Stimulated activated CD8-positive, alpha-beta memory T cell treated with anti-CD3 and anti-CD28 coated beads, Interleukin-12 subunit alpha, Interleukin-12 subunit beta, amount 100 ng/mL, for 1 hour (primary cell): ENCODE measurements at regions not wholly inside any gene's neighbourhood (a gene's known extent, or its start where the extent isn't known, plus 50 kb on each side); places are given as distances from the start of the nearest gene placed in this dataset.
A peak's percentile ranks its signal among the peaks of the same experiment; 100 is the strongest.

ENCODE experiments used
- DNase-seq: peaks from one replicate; pipeline ENCODE4 v3.0.0-alpha.2; 2020; ENCODE audit warnings: low read depth

GRCh38 chr11:116287866-116288265 lies 484.9 kb downstream of the BUD13 start:
- DNase-seq: no peak

- DNase-seq: no peak
These were observed 487.8 kb downstream of the BUD13 start for GRCh38 chr11:116285026-116285425.

GRCh38 chr11:116283300-116283699 lies 489.5 kb downstream of the BUD13 start:
- DNase-seq: no peak

- no peak for DNase-seq
These were observed 490.3 kb downstream of the BUD13 start for GRCh38 chr11:116282481-116282880.

GRCh38 chr11:116281173-116282160 lies 491.3 kb downstream of the BUD13 start:
- no peak for DNase-seq

GRCh38 chr11:116279511-116279910 lies 493.3 kb downstream of the BUD13 start:
- no peak for DNase-seq

GRCh38 chr11:116278076-116278475 lies 494.7 kb downstream of the BUD13 start:
- no peak for DNase-seq

GRCh38 chr11:116276051-116277044 lies 496.4 kb downstream of the BUD13 start:
- peak; percentile 25 for DNase-seq

GRCh38 chr11:116275635-116276034 lies 497.2 kb downstream of the BUD13 start:
- DNase-seq: no peak

GRCh38 chr11:116274521-116274920 lies 498.3 kb downstream of the BUD13 start:
- no peak for DNase-seq

- DNase-seq: no peak
These were observed 500.5 kb downstream of the BUD13 start for GRCh38 chr11:116272181-116272789.

GRCh38 chr11:116271479-116271878 lies 501.3 kb downstream of the BUD13 start:
- no peak for DNase-seq

GRCh38 chr11:116267146-116267545 lies 505.6 kb downstream of the BUD13 start:
- DNase-seq: no peak

GRCh38 chr11:116263770-116264169 lies 509.0 kb downstream of the BUD13 start:
- DNase-seq: no peak

- no peak for DNase-seq
These were observed 509.8 kb downstream of the BUD13 start for GRCh38 chr11:116263019-116263418.

GRCh38 chr11:116262370-116262769 lies 510.4 kb downstream of the BUD13 start:
- no peak for DNase-seq

GRCh38 chr11:116261606-116262005 lies 511.2 kb downstream of the BUD13 start:
- DNase-seq: no peak

- DNase-seq: no peak
These were observed 514.0 kb downstream of the BUD13 start for GRCh38 chr11:116258821-116259220.

GRCh38 chr11:116257883-116258282 lies 514.9 kb downstream of the BUD13 start:
- DNase-seq: no peak

- no peak for DNase-seq
These were observed 515.7 kb downstream of the BUD13 start for GRCh38 chr11:116257092-116257491.

- DNase-seq: no peak
These were observed 516.6 kb downstream of the BUD13 start for GRCh38 chr11:116256215-116256614.

GRCh38 chr11:116255321-116255953 lies 517.4 kb downstream of the BUD13 start:
- DNase-seq: no peak
